Thymus (tissue), 11 donors: ENCODE measurements at regions not wholly inside any gene's neighbourhood (a gene's known extent, or its start where the extent isn't known, plus 50 kb on each side); places are given as distances from the start of the nearest gene placed in this dataset.

Source experiments
- DNase-seq, 9 donors: peaks; one replicate each; pipeline ENCODE4 v3.0.0-alpha.2; 2013; ENCODE audit warnings: low spot score in 9 of 9, low read depth in 6 of 9, missing footprints in 1 of 9
- H3K27ac ChIP-seq, 2 donors: one replicate each; pipeline ENCODE4 v1.5.1; 2013; ENCODE audit warnings: control low read depth in 1 of 2, low read depth in 1 of 2, low read length in 1 of 2, mild to moderate bottlenecking in 1 of 2, moderate library complexity in 1 of 2
- H3K27me3 ChIP-seq, 2 donors: one replicate each; pipeline ENCODE4 v1.5.1; 2013; ENCODE audit warnings: low read length in 1 of 2; ENCODE audit not compliant: control insufficient read depth in 2 of 2, insufficient read depth in 1 of 2
- H3K36me3 ChIP-seq, 2 donors: one replicate each; pipeline ENCODE4 v1.5.1; 2013; ENCODE audit warnings: low read length in 1 of 2, mild to moderate bottlenecking in 1 of 2, moderate library complexity in 1 of 2; ENCODE audit not compliant: control insufficient read depth in 2 of 2, insufficient read depth in 2 of 2
- H3K4me1 ChIP-seq, 2 donors: one replicate each; pipeline ENCODE4 v1.5.1; 2013; ENCODE audit warnings: low read length in 2 of 2; ENCODE audit not compliant: control insufficient read depth in 2 of 2, insufficient read depth in 2 of 2
- H3K4me3 ChIP-seq, 2 donors: one replicate each; pipeline ENCODE4 v1.5.1; 2013; ENCODE audit warnings: low read length in 2 of 2, control low read depth in 1 of 2, mild to moderate bottlenecking in 1 of 2
- H3K9me3 ChIP-seq, 2 donors: one replicate each; pipeline ENCODE4 v1.5.1; 2013; ENCODE audit warnings: low read length in 1 of 2, mild to moderate bottlenecking in 1 of 2; ENCODE audit not compliant: control insufficient read depth in 2 of 2, insufficient read depth in 1 of 2
- WGBS: extraction: QIAGEN DNeasy Blood & Tissue Kit; methylation state at CpG from one replicate; pipeline ENCODE4 v1.1.7; 2013; 5-methylcytosine and 5-hydroxymethylcytosine counted together
- donor health status: healthy.

- no peaks in the 10 kb centered on the region for H3K4me1 ChIP-seq
- no peaks in the 10 kb centered on the region for H3K27me3 ChIP-seq
- DNase-seq, result no peak
- no peak overlapping the region for H3K27ac ChIP-seq
- no peaks in the 10 kb centered on the region for H3K9me3 ChIP-seq
- H3K36me3 ChIP-seq, result no peaks in the 10 kb centered on the region
- no peak overlapping the region for H3K4me3 ChIP-seq
- WGBS, result 63% methylated on average over 1 of the region's 1 CpG
These were observed 380.1 kb downstream of the METTL15 start for GRCh38 chr11:28488336-28488735.

- DNase-seq, result no peak
- Histone ChIP-seq H3K27me3 (no peaks in the 10 kb centered on the region), H3K4me1 (no peaks in the 10 kb centered on the region), H3K36me3 (no peaks in the 10 kb centered on the region), H3K9me3 (no peaks in the 10 kb centered on the region), H3K27ac (no peak overlapping the region), H3K4me3 (no peak overlapping the region)
- WGBS, result 93% methylated on average over 7 of the region's 7 CpGs
These were observed 375.1 kb downstream of the METTL15 start for GRCh38 chr11:28483072-28483867.

GRCh38 chr11:28482666-28483065 lies 374.5 kb downstream of the METTL15 start:
- H3K9me3 ChIP-seq, result no peaks in the 10 kb centered on the region
- no peak for DNase-seq
- H3K27me3 ChIP-seq, result no peaks in the 10 kb centered on the region
- H3K36me3 ChIP-seq, result no peaks in the 10 kb centered on the region
- no peak overlapping the region for H3K4me3 ChIP-seq
- no peaks in the 10 kb centered on the region for H3K4me1 ChIP-seq
- no peak overlapping the region for H3K27ac ChIP-seq
- 85% methylated on average over 2 of the region's 2 CpGs for WGBS

DNA sequence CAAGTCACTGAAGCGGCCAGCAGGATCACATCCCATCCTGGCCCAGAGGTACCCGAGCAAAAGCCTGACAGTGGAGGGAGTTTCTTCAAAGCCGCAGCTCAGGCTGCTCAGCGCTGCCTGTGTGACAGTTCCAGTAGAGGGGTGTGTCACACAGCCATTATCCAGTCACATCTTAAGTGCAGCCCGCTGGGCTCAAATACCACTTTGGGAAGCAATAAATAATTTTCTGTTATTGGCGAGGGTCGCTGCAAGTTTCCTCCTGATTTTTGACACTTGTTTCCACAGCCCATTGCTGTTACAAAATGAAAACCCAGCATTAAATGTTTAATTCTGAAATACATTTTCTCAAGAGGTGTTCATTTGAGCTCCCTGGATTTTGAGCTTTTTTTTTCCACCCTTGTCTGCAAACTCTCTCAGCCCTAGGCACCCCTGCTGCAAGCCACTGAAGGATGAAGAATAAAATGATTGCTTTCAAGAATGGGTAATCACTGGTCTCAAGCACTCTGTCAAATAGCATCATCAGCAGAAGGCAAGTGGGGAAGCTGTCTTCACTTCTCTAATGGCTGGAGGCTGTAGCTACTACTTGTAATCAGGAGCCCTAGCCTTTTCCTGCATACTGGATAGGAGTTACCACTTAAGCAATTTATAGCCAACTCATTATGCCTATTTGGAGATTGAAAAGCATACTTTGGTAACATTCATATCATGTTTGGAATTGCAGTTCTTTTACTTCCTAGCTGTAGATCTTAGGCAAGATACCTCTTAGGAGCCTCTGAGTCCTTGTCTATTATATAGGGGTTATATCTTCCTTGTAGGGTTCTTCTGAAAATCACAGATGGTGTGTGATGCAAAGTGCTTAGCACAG lies 373.7 kb downstream of the METTL15 start:
- Histone ChIP-seq H3K27ac (no peak overlapping the region), H3K4me3 (no peak overlapping the region), H3K9me3 (no peaks in the 10 kb centered on the region), H3K4me1 (no peaks in the 10 kb centered on the region), H3K27me3 (no peaks in the 10 kb centered on the region), H3K36me3 (no peaks in the 10 kb centered on the region)
- WGBS, result 82% methylated on average over 7 of the region's 7 CpGs
- DNase-seq, result no peak

GRCh38 chr11:28480406-28480805 lies 372.2 kb downstream of the METTL15 start:
- Histone ChIP-seq H3K36me3 (no peaks in the 10 kb centered on the region), H3K27ac (no peak overlapping the region), H3K4me1 (no peaks in the 10 kb centered on the region), H3K4me3 (no peak overlapping the region), H3K27me3 (no peaks in the 10 kb centered on the region), H3K9me3 (no peaks in the 10 kb centered on the region)
- no peak for DNase-seq
- WGBS, result 96% methylated on average over 4 of the region's 4 CpGs

DNA sequence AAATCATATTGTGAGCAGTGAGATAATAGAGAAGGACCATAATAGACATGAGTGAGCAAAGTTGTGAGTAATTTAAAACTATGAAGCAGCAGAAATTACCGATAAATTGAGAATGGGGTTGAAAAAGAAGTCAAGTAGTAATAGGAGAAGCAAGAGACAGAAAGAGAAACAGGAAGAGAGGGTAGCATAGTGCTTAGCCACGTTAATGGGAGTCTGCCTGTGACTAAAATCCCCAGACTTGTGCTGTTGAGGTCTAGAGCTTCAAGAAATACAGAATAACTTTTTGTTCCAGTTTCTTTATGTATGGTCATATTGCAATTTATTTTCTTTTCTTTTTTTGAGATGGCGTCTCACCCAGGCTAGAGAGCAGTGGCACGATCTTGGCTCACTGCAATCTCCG lies 368.7 kb downstream of the METTL15 start:
- 94% methylated on average over 5 of the region's 5 CpGs for WGBS

GRCh38 chr11:28476049-28476448 lies 367.9 kb downstream of the METTL15 start:
- WGBS, result 61% methylated on average over 3 of the region's 3 CpGs
- Histone ChIP-seq H3K36me3 (no peaks in the 10 kb centered on the region), H3K4me3 (no peak overlapping the region), H3K9me3 (no peaks in the 10 kb centered on the region), H3K27me3 (no peaks in the 10 kb centered on the region), H3K27ac (no peak overlapping the region), H3K4me1 (no peaks in the 10 kb centered on the region)
- no peak for DNase-seq

More for the DNA sequence above, 368.7 kb downstream of the METTL15 start:
- no peak overlapping the region for H3K27ac ChIP-seq
- no peak overlapping the region for H3K4me3 ChIP-seq
- no peaks in the 10 kb centered on the region for H3K36me3 ChIP-seq
- no peak for DNase-seq
- H3K4me1 ChIP-seq, result no peaks in the 10 kb centered on the region
- H3K9me3 ChIP-seq, result no peaks in the 10 kb centered on the region
- no peaks in the 10 kb centered on the region for H3K27me3 ChIP-seq

DNA sequence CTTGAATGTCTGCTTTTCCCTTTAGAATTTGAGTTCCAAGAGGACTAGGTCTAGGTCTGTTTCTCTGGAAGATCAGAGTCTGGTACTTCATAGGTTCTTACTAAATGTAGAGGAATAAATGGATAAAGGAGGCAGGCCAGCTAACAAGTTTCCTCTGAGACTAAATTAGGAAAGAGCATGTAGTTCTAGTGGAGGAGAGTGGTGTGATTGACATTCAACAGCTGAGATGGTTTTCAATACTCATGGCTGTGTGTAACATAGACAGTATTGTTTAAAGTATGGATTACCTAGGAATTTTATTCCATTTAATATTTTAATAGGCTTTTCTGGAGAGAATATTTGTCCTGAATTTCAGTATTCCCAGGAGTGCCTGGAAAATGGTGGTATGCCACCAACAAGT lies 364.7 kb downstream of the METTL15 start:
- no peaks in the 10 kb centered on the region for H3K36me3 ChIP-seq
- no peaks in the 10 kb centered on the region for H3K4me1 ChIP-seq
- no peak overlapping the region for H3K27ac ChIP-seq
- H3K4me3 ChIP-seq, result no peak overlapping the region
- H3K27me3 ChIP-seq, result no peaks in the 10 kb centered on the region
- H3K9me3 ChIP-seq, result no peaks in the 10 kb centered on the region
- DNase-seq, result no peak

DNA sequence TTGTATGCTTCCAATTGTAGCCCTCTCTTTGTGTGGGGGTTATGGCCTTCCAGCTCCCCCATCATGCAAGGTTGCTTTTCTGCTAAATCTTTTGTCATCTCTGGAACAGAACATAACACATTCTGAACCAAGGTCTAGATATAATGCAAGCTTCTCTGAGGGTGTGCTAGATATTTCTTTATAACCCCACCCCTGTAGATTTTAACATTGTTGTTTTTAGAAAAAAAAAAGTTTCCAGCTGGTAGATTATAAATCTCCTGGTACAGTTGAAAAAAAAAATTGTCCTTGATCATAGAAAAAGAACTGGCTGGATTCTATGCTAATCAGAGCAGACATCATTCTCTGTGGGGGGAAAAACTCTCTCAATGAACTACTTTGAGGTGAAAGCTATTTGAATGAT lies 363.3 kb downstream of the METTL15 start:
- Histone ChIP-seq H3K9me3 (no peaks in the 10 kb centered on the region), H3K27ac (no peak overlapping the region), H3K4me1 (no peaks in the 10 kb centered on the region), H3K4me3 (no peak overlapping the region), H3K27me3 (no peaks in the 10 kb centered on the region), H3K36me3 (no peaks in the 10 kb centered on the region)
- DNase-seq, result no peak
